Spleen (tissue), 11 donors: ENCODE measurements at regions not wholly inside any gene's neighbourhood (a gene's known extent, or its start where the extent isn't known, plus 50 kb on each side); places are given as distances from the start of the nearest gene placed in this dataset.

Experiments used
- DNase-seq: peaks from one replicate; pipeline ENCODE4 v3.0.0-alpha.2; 2020
- H3K27ac ChIP-seq, 8 donors: fragments of 200-600 bp; sonication (generic) in 7 of 8; 1 replicate in 4 of 8; 2 replicates in 4 of 8; pipeline versions ENCODE4 v1.5.0 to v1.8.0; 2016 to 2021; ENCODE audit warnings: inconsistent platforms in 4 of 8, mild to moderate bottlenecking in 4 of 8, moderate library complexity in 1 of 8
- H3K27me3 ChIP-seq, 7 donors: fragments of 200-600 bp; sonication (generic) in 6 of 7; replicated peaks in 1 of 7; 1 replicate in 4 of 7; 2 replicates in 3 of 7; pipeline versions ENCODE4 v1.5.0 to v1.8.0; 2016 to 2021; ENCODE audit warnings: inconsistent platforms in 3 of 7, mild to moderate bottlenecking in 1 of 7
- H3K36me3 ChIP-seq, 6 donors: fragments of 200-600 bp; sonication (generic) in 5 of 6; 1 replicate in 4 of 6; 2 replicates in 2 of 6; pipeline versions ENCODE4 v1.5.0 to v1.8.0; 2016 to 2021; ENCODE audit warnings: inconsistent platforms in 2 of 6
- H3K4me1 ChIP-seq, 6 donors: fragments of 200-600 bp; sonication (generic) in 5 of 6; 1 replicate in 3 of 6; 2 replicates in 3 of 6; pipeline versions ENCODE4 v1.5.0 to v1.8.0; 2016 to 2021; ENCODE audit warnings: inconsistent platforms in 3 of 6
- H3K4me3 ChIP-seq, 8 donors: fragments of 200-600 bp; sonication (generic) in 7 of 8; 1 replicate in 4 of 8; 2 replicates in 4 of 8; pipeline versions ENCODE4 v1.5.0 to v1.8.0; 2016 to 2021; ENCODE audit warnings: inconsistent platforms in 4 of 8, mild to moderate bottlenecking in 4 of 8, moderate library complexity in 2 of 8
- H3K9me3 ChIP-seq, 8 donors: fragments of 200-600 bp; sonication (generic) in 7 of 8; 1 replicate in 4 of 8; 2 replicates in 4 of 8; pipeline versions ENCODE4 v1.5.0 to v1.8.0; 2016 to 2021; ENCODE audit warnings: inconsistent platforms in 4 of 8
- POLR2A ChIP-seq, 3 donors: fragments of 450-650 bp; IDR thresholded peaks; one replicate each; pipeline ENCODE4 v1.5.1; 2017; ENCODE audit warnings: antibody characterized with exemption in 3 of 3, mild to moderate bottlenecking in 1 of 3
- POLR2AphosphoS5 ChIP-seq, 3 donors: sonication (generic); formaldehyde crosslinking; IDR thresholded peaks; one replicate each; pipeline ENCODE4 v1.5.1; 2017; ENCODE audit warnings: antibody characterized with exemption in 3 of 3
- WGBS, 5 donors: extraction: QIAGEN DNeasy Blood & Tissue Kit in 3 of 5; methylation state at CpG; one replicate each; pipeline versions ENCODE4 v1.1.5 to v1.1.7; 2013 to 2018; 5-methylcytosine and 5-hydroxymethylcytosine counted together
- intact Hi-C: fragments of 100-400 bp; cut with DNase I; formaldehyde crosslinking; loops from one replicate; pipeline ENCODE4 v1.15.0; 2023; ENCODE audit warnings: low total_unique reads
- TF ChIP-seq, protein P1 (sequence below), 11 experiments: fragments of 200-600 bp in 7 of 11; fragments of 450-650 bp in 4 of 11; sonication (generic) in 4 of 11; IDR thresholded peaks in 8 of 11; conservative IDR thresholded peaks in 3 of 11; 1 replicate in 7 of 11; 2 replicates in 4 of 11; pipeline versions ENCODE4 v1.4.0 to v1.8.0; 2016 to 2021; ENCODE audit warnings: antibody characterized with exemption in 11 of 11, inconsistent platforms in 4 of 11, mild to moderate bottlenecking in 1 of 11
- donor health status: healthy with polysubstance abuse.
- donor health status: DM: no; HTN: no; CAD: no; lungs with moderate emphysema.
- donor health status: DM: no; HTN: no; CAD: no.
- donor health status: Bipolar disorder and iron deficiency.
- donor health status: healthy.
- donor health status: DM: no; HTN: no; CAD: no.
- donor health status: DM: yes; HTN: yes; CAD: no.

DNA sequence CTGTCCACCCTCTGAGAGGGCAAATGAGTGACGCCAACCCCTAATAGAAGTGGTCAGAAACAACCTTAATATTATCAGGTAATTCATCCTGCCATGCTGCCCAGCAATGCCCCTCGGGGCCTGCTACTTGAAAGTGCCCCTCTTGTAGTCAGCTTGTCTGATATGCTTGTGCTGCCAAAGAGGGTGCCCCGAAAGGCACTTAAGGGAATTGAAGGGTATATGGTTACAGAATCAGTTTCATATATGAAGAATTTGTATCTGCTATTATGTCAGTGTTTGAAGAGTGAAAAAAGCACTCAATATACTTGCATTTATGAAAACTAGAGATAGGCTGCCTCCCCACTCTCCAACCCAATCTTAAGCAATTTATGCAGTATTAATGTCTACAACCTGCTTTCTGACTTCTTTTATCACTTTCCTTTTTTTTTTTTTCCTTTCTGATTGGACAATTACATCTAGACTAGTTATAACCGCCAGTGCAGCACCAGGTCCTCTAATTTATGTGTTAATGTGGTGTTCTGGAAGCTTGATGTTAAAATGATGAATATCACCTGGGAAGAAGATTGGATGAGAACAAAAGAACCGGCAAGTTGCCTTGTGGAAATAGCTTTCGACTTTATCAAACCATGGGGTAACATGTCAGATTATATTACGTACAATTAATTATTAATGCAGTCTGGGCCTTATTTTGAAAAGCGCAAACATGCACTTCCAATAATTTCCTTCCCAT lies 646.9 kb upstream of the ACVR2A start:
- Histone ChIP-seq H3K9me3 (no peaks in the 10 kb centered on the region), H3K4me1 (no peaks in the 10 kb centered on the region), H3K27ac (no peak overlapping the region), H3K4me3 (no peak overlapping the region), H3K27me3 (no peaks in the 10 kb centered on the region), H3K36me3 (no peaks in the 10 kb centered on the region)
- DNase-seq = no peak
- intact Hi-C loops = no loop called here
- TF ChIP-seq, protein P1, sequence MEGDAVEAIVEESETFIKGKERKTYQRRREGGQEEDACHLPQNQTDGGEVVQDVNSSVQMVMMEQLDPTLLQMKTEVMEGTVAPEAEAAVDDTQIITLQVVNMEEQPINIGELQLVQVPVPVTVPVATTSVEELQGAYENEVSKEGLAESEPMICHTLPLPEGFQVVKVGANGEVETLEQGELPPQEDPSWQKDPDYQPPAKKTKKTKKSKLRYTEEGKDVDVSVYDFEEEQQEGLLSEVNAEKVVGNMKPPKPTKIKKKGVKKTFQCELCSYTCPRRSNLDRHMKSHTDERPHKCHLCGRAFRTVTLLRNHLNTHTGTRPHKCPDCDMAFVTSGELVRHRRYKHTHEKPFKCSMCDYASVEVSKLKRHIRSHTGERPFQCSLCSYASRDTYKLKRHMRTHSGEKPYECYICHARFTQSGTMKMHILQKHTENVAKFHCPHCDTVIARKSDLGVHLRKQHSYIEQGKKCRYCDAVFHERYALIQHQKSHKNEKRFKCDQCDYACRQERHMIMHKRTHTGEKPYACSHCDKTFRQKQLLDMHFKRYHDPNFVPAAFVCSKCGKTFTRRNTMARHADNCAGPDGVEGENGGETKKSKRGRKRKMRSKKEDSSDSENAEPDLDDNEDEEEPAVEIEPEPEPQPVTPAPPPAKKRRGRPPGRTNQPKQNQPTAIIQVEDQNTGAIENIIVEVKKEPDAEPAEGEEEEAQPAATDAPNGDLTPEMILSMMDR (IDR thresholded peaks at IDR 0.05 in 8 of 11, conservative IDR thresholded peaks at IDR 0.05 in 3 of 11) = no peak
- TF ChIP-seq POLR2AphosphoS5 (IDR thresholded peaks at IDR 0.05) (no peak), POLR2A (IDR thresholded peaks at IDR 0.05) (no peak)
- WGBS, 5 donors = 82 to 87% (median 85%) methylated on average over 8 of the region's 8 CpGs

DNA sequence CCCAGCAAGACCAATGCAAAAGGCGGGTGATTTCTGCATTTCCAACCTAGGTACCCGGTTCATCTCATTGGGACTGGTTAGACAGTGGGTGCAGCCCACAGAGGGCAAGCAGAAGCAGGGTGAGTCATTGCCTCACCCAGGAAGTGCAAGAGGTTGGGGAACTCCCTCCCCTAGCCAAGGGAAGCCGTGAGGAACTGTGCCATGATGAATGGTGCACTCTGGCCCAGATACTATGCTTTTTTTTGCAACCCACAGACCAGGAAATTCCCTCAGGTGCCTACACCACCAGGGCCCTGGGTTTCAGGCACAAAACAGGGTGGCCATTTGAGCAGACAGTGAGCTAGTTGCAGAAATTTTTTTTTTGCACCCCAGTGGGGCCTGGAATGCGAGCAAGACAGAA lies 662.6 kb upstream of the ACVR2A start:
- Histone ChIP-seq H3K4me1 (no peaks in the 10 kb centered on the region), H3K9me3 (peaks cover 0 to 33% (median 4%) of the 10 kb centered on the region in 8 donors), H3K27ac (no peak overlapping the region), H3K36me3 (no peaks in the 10 kb centered on the region), H3K4me3 (no peak overlapping the region), H3K27me3 (no peaks in the 10 kb centered on the region)
- no peak for TF ChIP-seq POLR2A (IDR thresholded peaks at IDR 0.05)
- TF ChIP-seq POLR2AphosphoS5 (IDR thresholded peaks at IDR 0.05) = no peak
- TF ChIP-seq, protein P1 (IDR thresholded peaks at IDR 0.05 in 8 of 11, conservative IDR thresholded peaks at IDR 0.05 in 3 of 11) = no peak
- intact Hi-C loops = no loop called here
- no peak for DNase-seq
- WGBS, 5 donors = 54 to 69% (median 62%) methylated on average over 4 of the region's 4 CpGs

DNA sequence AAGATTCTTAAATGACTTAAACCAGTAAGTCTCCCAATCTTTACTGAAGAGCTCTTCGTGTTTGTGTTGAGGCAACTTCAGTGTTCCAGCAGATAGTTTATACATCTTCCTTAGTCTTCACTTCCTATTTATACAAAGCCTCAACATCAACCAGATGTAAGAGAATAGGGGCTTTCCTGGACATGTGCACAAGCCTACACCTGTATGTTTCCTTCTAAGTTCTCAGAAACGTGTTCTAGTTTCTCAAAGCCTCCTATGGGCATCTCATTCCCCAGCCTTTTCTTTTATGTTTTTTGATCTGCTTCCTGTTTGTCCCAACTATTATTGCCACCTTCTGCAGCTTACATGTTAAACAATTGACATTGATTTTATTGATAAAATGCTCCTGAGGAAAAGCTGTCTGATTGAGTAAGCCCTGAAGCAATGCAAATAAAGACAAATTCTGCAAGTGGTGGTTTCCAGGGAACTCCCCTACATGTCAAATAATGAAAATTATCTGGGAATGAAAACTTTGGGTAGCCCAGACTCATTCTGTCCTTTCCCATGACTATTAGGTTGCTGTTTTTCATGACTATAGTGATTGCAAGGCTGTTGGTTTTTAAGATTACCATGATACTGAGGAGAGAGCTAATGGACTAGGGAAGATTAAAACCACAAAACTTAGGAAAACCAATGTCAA lies 663.3 kb upstream of the ACVR2A start:
- H3K4me3 ChIP-seq = no peak overlapping the region
- DNase-seq = no peak
- TF ChIP-seq POLR2AphosphoS5 (IDR thresholded peaks at IDR 0.05) (no peak), POLR2A (IDR thresholded peaks at IDR 0.05) (no peak)
- TF ChIP-seq, protein P1 (IDR thresholded peaks at IDR 0.05 in 8 of 11, conservative IDR thresholded peaks at IDR 0.05 in 3 of 11) = no peak
- intact Hi-C loops = no loop called here
- no peaks in the 10 kb centered on the region for H3K36me3 ChIP-seq
- WGBS, 5 donors = 56 to 79% (median 61%) methylated on average over 2 of the region's 2 CpGs
- H3K27ac ChIP-seq = no peak overlapping the region
- H3K4me1 ChIP-seq = no peaks in the 10 kb centered on the region
- H3K9me3 ChIP-seq = peaks cover 0 to 33% (median 4%) of the 10 kb centered on the region in 8 donors
- no peaks in the 10 kb centered on the region for H3K27me3 ChIP-seq

DNA sequence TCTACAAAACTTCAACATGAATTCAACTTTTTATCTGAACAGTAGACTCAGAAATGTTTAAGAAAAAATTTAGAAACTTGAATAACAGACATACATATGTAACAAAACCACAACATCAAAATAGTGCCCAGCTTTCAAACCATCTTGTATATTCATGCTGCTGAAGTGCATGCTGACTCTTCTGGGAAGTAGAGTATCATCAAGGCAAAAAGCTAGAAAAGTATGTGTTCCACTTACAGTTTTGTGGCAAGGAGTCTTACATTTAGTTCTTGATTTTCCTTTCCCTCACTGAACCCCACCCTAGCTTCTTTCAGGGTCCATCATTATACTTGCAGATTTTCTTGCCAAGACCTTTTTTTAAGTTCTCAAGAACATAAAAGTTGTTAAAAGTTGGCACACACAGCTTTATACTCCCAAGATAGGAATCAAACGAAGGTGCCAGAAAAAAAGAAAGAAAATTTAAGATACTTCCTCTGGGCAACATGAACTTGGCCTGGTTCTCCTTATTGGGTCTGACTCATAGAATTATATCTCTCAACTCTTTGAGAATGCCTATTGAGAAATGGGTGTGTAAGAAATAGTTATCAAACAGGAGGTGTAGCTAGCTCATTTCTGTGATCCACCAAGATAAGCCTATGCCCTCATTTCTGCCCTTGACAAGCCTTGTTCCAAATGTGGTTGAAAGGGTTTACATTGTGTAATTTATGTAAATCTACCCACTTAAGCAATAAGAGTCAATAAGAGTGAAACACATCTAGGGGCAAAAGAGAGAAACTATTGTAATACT lies 667.6 kb upstream of the ACVR2A start:
- DNase-seq = no peak
- Histone ChIP-seq H3K27ac (no peak overlapping the region), H3K4me3 (no peak overlapping the region), H3K9me3 (peaks cover 0 to 6% (median 0%) of the 10 kb centered on the region in 8 donors), H3K27me3 (no peaks in the 10 kb centered on the region), H3K4me1 (no peaks in the 10 kb centered on the region), H3K36me3 (no peaks in the 10 kb centered on the region)
- 42 to 61% (median 47%) methylated on average over 1 of the region's 1 CpG for WGBS, 5 donors
- no peak for TF ChIP-seq POLR2AphosphoS5 (IDR thresholded peaks at IDR 0.05)
- TF ChIP-seq, protein P1 (IDR thresholded peaks at IDR 0.05 in 8 of 11, conservative IDR thresholded peaks at IDR 0.05 in 3 of 11) = no peak
- no peak for TF ChIP-seq POLR2A (IDR thresholded peaks at IDR 0.05)
- intact Hi-C loops = no loop called here
